HG02623 (cell line): ENCODE measurements at regions not wholly inside any gene's neighbourhood (a gene's known extent, or its start where the extent isn't known, plus 50 kb on each side); places are given as distances from the start of the nearest gene placed in this dataset.

ENCODE experiments used
- ATAC-seq: cut with Tn5 transposase; IDR thresholded peaks from one replicate; pipeline ENCODE4 v1.9.1; 2021; ENCODE audit warnings: moderate library complexity; ENCODE audit not compliant: unreplicated experiment

GRCh38 chr4:43903456-43903855 lies 545.2 kb downstream of the KCTD8 start:
- ATAC-seq, result no peak

- ATAC-seq, result no peak
Measured at GRCh38 chr4:43918377-43918776, 530.2 kb downstream of the KCTD8 start.

- no peak for ATAC-seq
Measured at GRCh38 chr4:43932448-43932847, 516.2 kb downstream of the KCTD8 start.

GRCh38 chr4:43943998-43944397 lies 504.6 kb downstream of the KCTD8 start:
- ATAC-seq, result no peak

- no peak for ATAC-seq
Measured at GRCh38 chr4:43959976-43960375, 488.6 kb downstream of the KCTD8 start.

GRCh38 chr4:43968011-43968410 lies 480.6 kb downstream of the KCTD8 start:
- ATAC-seq, result no peak

- ATAC-seq, result no peak
Measured at GRCh38 chr4:43983610-43984009, 465.0 kb downstream of the KCTD8 start.

GRCh38 chr4:43987331-43987944 lies 461.2 kb downstream of the KCTD8 start:
- ATAC-seq, result no peak

GRCh38 chr4:43990551-43990950 lies 458.1 kb downstream of the KCTD8 start:
- no peak for ATAC-seq

- ATAC-seq, result no peak
Measured at GRCh38 chr4:43990963-43991362, 457.6 kb downstream of the KCTD8 start.

GRCh38 chr4:43992552-43992951 lies 456.1 kb downstream of the KCTD8 start:
- no peak for ATAC-seq

- no peak for ATAC-seq
Measured at GRCh38 chr4:43993196-43993902, 455.3 kb downstream of the KCTD8 start.

- no peak for ATAC-seq
Measured at GRCh38 chr4:43999669-44000068, 448.9 kb downstream of the KCTD8 start.

- no peak for ATAC-seq
Measured at GRCh38 chr4:44002368-44002767, 446.2 kb downstream of the KCTD8 start.

GRCh38 chr4:44016570-44017421 lies 431.8 kb downstream of the KCTD8 start:
- no peak for ATAC-seq

- no peak for ATAC-seq
Measured at GRCh38 chr4:44017422-44017739, 431.2 kb downstream of the KCTD8 start.

GRCh38 chr4:44019721-44020120 lies 428.9 kb downstream of the KCTD8 start:
- no peak for ATAC-seq

GRCh38 chr4:44025376-44026020 lies 423.1 kb downstream of the KCTD8 start:
- no peak for ATAC-seq

- no peak for ATAC-seq
Measured at GRCh38 chr4:44038811-44039210, 409.8 kb downstream of the KCTD8 start.

- no peak for ATAC-seq
Measured at GRCh38 chr4:44046491-44046890, 402.1 kb downstream of the KCTD8 start.

GRCh38 chr4:44056721-44057151 lies 391.9 kb downstream of the KCTD8 start:
- no peak for ATAC-seq
